NCI-H2107 treated with DMSO at 0.1 percent for 48 hours (cell line): ENCODE measurements at regions not wholly inside any gene's neighbourhood (a gene's known extent, or its start where the extent isn't known, plus 50 kb on each side); places are given as distances from the start of the nearest gene placed in this dataset.
A peak's percentile ranks its signal among the peaks of the same experiment; 100 is the strongest.

ENCODE experiments used
- DNase-seq: peaks from one replicate; lab custom pipeline; 2025; ENCODE audit not compliant: unreplicated experiment; lab: John Stamatoyannopoulos, UW

- DNase-seq = no peak
These were observed 418.9 kb upstream of the C16orf82 start for GRCh38 chr16:26647870-26648269.

GRCh38 chr16:26648851-26649250 is 417.9 kb upstream of the C16orf82 start:
- DNase-seq = no peak

- DNase-seq = peak; percentile 91
These were observed 417.2 kb upstream of the C16orf82 start for GRCh38 chr16:26649381-26650045.

- no peak for DNase-seq
These were observed 415.3 kb upstream of the C16orf82 start for GRCh38 chr16:26651464-26651863.

- no peak for DNase-seq
These were observed 414.8 kb upstream of the C16orf82 start for GRCh38 chr16:26651884-26652283.

- no peak for DNase-seq
These were observed 408.2 kb upstream of the C16orf82 start for GRCh38 chr16:26658486-26658885.

- no peak for DNase-seq
These were observed 407.8 kb upstream of the C16orf82 start for GRCh38 chr16:26658915-26659314.

- no peak for DNase-seq
These were observed 402.6 kb upstream of the C16orf82 start for GRCh38 chr16:26664086-26664485.

- DNase-seq = peak; percentile 93
These were observed 401.4 kb upstream of the C16orf82 start for GRCh38 chr16:26665166-26665939.

- no peak for DNase-seq
These were observed 400.2 kb upstream of the C16orf82 start for GRCh38 chr16:26666486-26666885.

- no peak for DNase-seq
These were observed 399.4 kb upstream of the C16orf82 start for GRCh38 chr16:26667307-26667706.

- DNase-seq = no peak
These were observed 398.7 kb upstream of the C16orf82 start for GRCh38 chr16:26668026-26668425.

- peak; percentile 86 for DNase-seq
These were observed 394.5 kb upstream of the C16orf82 start for GRCh38 chr16:26672206-26672605.

GRCh38 chr16:26673011-26673410 is 393.7 kb upstream of the C16orf82 start:
- DNase-seq = no peak

- no peak for DNase-seq
These were observed 386.1 kb upstream of the C16orf82 start for GRCh38 chr16:26680671-26681070.

GRCh38 chr16:26688105-26688504 is 378.6 kb upstream of the C16orf82 start:
- DNase-seq = no peak

- no peak for DNase-seq
These were observed 378.0 kb upstream of the C16orf82 start for GRCh38 chr16:26688699-26689098.

- no peak for DNase-seq
These were observed 374.1 kb upstream of the C16orf82 start for GRCh38 chr16:26692658-26693057.

GRCh38 chr16:26697807-26698206 is 368.9 kb upstream of the C16orf82 start:
- peak; percentile 75 for DNase-seq

- DNase-seq = no peak
These were observed 366.5 kb upstream of the C16orf82 start for GRCh38 chr16:26700250-26700649.

GRCh38 chr16:26701243-26701886 is 365.4 kb upstream of the C16orf82 start:
- no peak for DNase-seq

- DNase-seq = no peak
These were observed 361.4 kb upstream of the C16orf82 start for GRCh38 chr16:26705346-26705745.
